Fibroblast of lung (primary cell): ENCODE measurements at regions not wholly inside any gene's neighbourhood (a gene's known extent, or its start where the extent isn't known, plus 50 kb on each side); places are given as distances from the start of the nearest gene placed in this dataset.

Source experiments
- DNase-seq, 2 donors: peaks; one replicate each; pipeline versions ENCODE4 v3.0.0 to v3.0.0-alpha.2; 2010; ENCODE audit warnings: low read depth in 2 of 2
- H2AFZ ChIP-seq: 2 replicates; pipeline ENCODE4 v1.5.1; 2012; ENCODE audit warnings: low read length, control low read depth, inconsistent platforms
- H3K27ac ChIP-seq: 2 replicates; pipeline ENCODE4 v1.5.1; 2011; ENCODE audit warnings: low read length, control low read depth; ENCODE audit not compliant: insufficient read depth
- H3K27me3 ChIP-seq: 2 replicates; pipeline ENCODE4 v1.5.1; 2011; ENCODE audit warnings: mild to moderate bottlenecking, low read length; ENCODE audit not compliant: control insufficient read depth, insufficient read depth
- H3K36me3 ChIP-seq: 2 replicates; pipeline ENCODE4 v1.5.1; 2011; ENCODE audit warnings: low read length; ENCODE audit not compliant: control insufficient read depth, insufficient read depth
- H3K4me1 ChIP-seq: 2 replicates; pipeline ENCODE4 v1.5.1; 2011; ENCODE audit warnings: low read length; ENCODE audit not compliant: control insufficient read depth, insufficient read depth; ENCODE audit errors: extremely low read depth
- H3K4me2 ChIP-seq: 2 replicates; pipeline ENCODE4 v1.5.1; 2011; ENCODE audit warnings: low read length, control low read depth; ENCODE audit not compliant: insufficient read depth; ENCODE audit errors: extremely low read depth
- H3K4me3 ChIP-seq, 4 experiments: fragments of 200-600 bp in 1 of 4; sonication (generic) in 1 of 4; replicated peaks in 1 of 4; 2 replicates each; pipeline ENCODE4 v1.5.1; 2011 to 2016; ENCODE audit warnings: low read length in 4 of 4, low read depth in 3 of 4, mild to moderate bottlenecking in 3 of 4, control low read depth in 2 of 4, inconsistent platforms in 1 of 4, mixed read lengths in 1 of 4; ENCODE audit not compliant: insufficient read depth in 1 of 4; ENCODE audit errors: control extremely low read depth in 1 of 4
- H3K79me2 ChIP-seq: 2 replicates; pipeline ENCODE4 v1.5.1; 2012; ENCODE audit warnings: mild to moderate bottlenecking, low read length, inconsistent platforms; ENCODE audit not compliant: control insufficient read depth, insufficient read depth
- H3K9ac ChIP-seq: 2 replicates; pipeline ENCODE4 v1.5.1; 2011; ENCODE audit warnings: mild to moderate bottlenecking, low read length, control low read depth; ENCODE audit not compliant: insufficient read depth
- H3K9me3 ChIP-seq: 2 replicates; pipeline ENCODE4 v1.5.1; 2012; ENCODE audit warnings: low read depth, low read length; ENCODE audit not compliant: control insufficient read depth, insufficient read depth
- H4K20me1 ChIP-seq: 2 replicates; pipeline ENCODE4 v1.5.1; 2011; ENCODE audit warnings: low read length; ENCODE audit not compliant: control insufficient read depth, insufficient read depth; ENCODE audit errors: extremely low read depth
- EZH2 ChIP-seq: IDR thresholded peaks from 2 replicates; pipeline ENCODE4 v1.5.1; 2012; ENCODE audit warnings: low read length, control low read depth, mild to moderate bottlenecking; ENCODE audit errors: missing control alignments
- TF ChIP-seq, protein P1 (sequence below), 2 donors: IDR thresholded peaks in 1 of 2; conservative IDR thresholded peaks in 1 of 2; 1 replicate in 1 of 2; 2 replicates in 1 of 2; pipeline ENCODE4 v1.5.1; 2011 to 2012; ENCODE audit warnings: low read length in 2 of 2, control low read depth in 1 of 2, inconsistent platforms in 1 of 2, low read depth in 1 of 2, mild to moderate bottlenecking in 1 of 2

DNA sequence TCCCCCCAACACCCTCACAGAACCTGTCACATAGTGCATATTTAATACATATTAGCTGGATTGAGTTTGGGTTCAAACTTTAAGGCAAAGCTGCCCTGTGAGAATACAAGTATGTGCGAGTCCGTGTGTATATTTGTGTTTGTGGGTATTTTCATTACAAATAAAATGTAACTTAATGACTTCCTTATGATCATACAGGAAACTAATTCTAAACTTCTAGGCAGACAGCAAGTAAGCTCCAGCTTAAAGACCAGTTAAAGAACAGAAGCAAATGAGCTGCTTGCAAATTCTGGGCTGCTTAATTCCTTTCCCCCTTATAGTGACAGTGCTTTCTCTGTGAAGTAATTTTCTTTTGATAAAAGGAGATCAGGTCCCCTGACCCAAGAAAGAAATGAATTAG, 437.6 kb downstream of the TTLL7 start:
- Histone ChIP-seq H3K27ac (no peak overlapping the region), H3K27me3 (no peaks in the 10 kb centered on the region), H3K79me2 (no peaks in the 10 kb centered on the region), H3K4me1 (no peaks in the 10 kb centered on the region), H4K20me1 (no peaks in the 10 kb centered on the region), H3K9me3 (no peaks in the 10 kb centered on the region), H3K4me2 (no peak overlapping the region), H3K9ac (no peak overlapping the region), H2AFZ (no peak overlapping the region), H3K36me3 (no peaks in the 10 kb centered on the region), H3K4me3 (no peak overlapping the region)
- no peak for DNase-seq
- TF ChIP-seq, protein P1, sequence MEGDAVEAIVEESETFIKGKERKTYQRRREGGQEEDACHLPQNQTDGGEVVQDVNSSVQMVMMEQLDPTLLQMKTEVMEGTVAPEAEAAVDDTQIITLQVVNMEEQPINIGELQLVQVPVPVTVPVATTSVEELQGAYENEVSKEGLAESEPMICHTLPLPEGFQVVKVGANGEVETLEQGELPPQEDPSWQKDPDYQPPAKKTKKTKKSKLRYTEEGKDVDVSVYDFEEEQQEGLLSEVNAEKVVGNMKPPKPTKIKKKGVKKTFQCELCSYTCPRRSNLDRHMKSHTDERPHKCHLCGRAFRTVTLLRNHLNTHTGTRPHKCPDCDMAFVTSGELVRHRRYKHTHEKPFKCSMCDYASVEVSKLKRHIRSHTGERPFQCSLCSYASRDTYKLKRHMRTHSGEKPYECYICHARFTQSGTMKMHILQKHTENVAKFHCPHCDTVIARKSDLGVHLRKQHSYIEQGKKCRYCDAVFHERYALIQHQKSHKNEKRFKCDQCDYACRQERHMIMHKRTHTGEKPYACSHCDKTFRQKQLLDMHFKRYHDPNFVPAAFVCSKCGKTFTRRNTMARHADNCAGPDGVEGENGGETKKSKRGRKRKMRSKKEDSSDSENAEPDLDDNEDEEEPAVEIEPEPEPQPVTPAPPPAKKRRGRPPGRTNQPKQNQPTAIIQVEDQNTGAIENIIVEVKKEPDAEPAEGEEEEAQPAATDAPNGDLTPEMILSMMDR (conservative IDR thresholded peaks at IDR 0.05 in 1 of 2, IDR thresholded peaks at IDR 0.05 in 1 of 2; ENCODE audit: low read depth in 1 of 2, low read length in 2 of 2): no peak
- no peak for TF ChIP-seq EZH2

DNA sequence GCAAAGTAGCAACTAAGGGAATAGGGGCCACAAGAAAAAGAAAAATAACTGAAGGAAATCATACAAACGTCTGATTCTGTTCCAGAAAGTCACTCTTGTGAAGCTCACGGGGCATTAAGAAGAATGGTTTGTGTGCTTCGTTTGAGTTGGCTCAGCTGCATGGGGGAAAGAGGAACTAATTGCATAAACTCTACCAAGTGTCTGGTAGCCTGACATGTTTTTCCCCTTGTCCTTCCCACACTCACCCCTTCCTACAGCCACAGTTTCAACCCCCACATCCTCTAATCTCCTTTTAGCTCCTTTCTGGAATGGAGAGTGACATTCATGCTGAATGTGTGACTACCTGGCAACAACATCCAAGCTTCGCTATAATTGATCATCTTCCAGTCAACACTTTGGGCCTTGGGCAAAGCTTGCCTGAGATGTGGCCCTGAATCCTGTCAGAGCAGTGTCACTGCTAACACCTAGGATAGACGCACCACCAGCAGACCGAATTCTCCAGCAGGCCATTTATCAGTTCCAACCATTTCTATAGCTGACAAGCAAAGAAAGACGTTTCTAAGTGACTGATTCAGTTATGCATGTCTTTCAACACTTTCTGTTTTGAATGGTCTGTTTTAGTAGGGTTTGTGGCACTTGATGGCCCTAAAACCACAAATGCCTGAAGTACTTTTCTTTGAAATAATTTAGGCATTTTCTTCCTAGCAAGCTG, 439.6 kb downstream of the TTLL7 start:
- H3K9ac ChIP-seq: no peak overlapping the region
- H4K20me1 ChIP-seq: no peaks in the 10 kb centered on the region
- H2AFZ ChIP-seq: no peak overlapping the region
- no peak overlapping the region for H3K27ac ChIP-seq
- TF ChIP-seq, protein P1 (conservative IDR thresholded peaks at IDR 0.05 in 1 of 2, IDR thresholded peaks at IDR 0.05 in 1 of 2; ENCODE audit: low read depth in 1 of 2, low read length in 2 of 2): no peak
- no peak for TF ChIP-seq EZH2
- H3K4me2 ChIP-seq: no peak overlapping the region
- no peaks in the 10 kb centered on the region for H3K36me3 ChIP-seq
- no peaks in the 10 kb centered on the region for H3K4me1 ChIP-seq
- no peak for DNase-seq
- H3K4me3 ChIP-seq: no peak overlapping the region
- no peaks in the 10 kb centered on the region for H3K9me3 ChIP-seq
- no peaks in the 10 kb centered on the region for H3K79me2 ChIP-seq
- H3K27me3 ChIP-seq: no peaks in the 10 kb centered on the region

DNA sequence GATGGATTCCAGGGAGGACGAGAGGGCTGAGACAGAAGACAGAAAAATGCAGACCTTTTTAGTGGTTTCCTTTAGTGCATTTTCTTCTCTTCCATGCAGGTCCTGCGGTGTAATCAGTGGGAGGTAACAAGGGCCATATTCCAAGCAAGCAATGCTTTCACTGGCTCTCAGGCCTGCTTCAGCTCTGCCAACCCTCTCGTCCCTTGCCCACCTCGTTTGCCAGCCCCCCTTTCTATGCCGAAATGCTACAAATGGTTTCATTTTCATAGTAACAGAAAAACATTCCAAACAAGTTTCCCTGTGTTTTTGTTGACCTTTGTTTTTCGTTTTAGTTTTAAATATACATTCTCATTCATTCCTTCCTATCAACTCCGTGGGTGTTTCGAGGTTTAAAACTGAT, 443.1 kb downstream of the TTLL7 start:
- Histone ChIP-seq H3K4me3 (no peak overlapping the region), H3K9ac (no peak overlapping the region), H3K9me3 (no peaks in the 10 kb centered on the region), H3K4me2 (peak overlapping the region; percentile 26), H3K79me2 (no peaks in the 10 kb centered on the region), H3K4me1 (no peaks in the 10 kb centered on the region), H3K27me3 (no peaks in the 10 kb centered on the region), H3K36me3 (no peaks in the 10 kb centered on the region), H2AFZ (peak overlapping the region; percentile 60), H4K20me1 (no peaks in the 10 kb centered on the region), H3K27ac (no peak overlapping the region)
- DNase-seq: no peak
- TF ChIP-seq, protein P1 (conservative IDR thresholded peaks at IDR 0.05 in 1 of 2, IDR thresholded peaks at IDR 0.05 in 1 of 2; ENCODE audit: low read depth in 1 of 2, low read length in 2 of 2): no peak
- TF ChIP-seq EZH2: no peak
